Left lobe of liver (tissue), 2 donors: ENCODE measurements at regions not wholly inside any gene's neighbourhood (a gene's known extent, or its start where the extent isn't known, plus 50 kb on each side); places are given as distances from the start of the nearest gene placed in this dataset.
"Not testable (repeated sequence)": the region's sequence is repeated elsewhere in the genome, so short reads cannot be mapped to it uniquely, and the experiment has no call there.

ENCODE experiments used
- ATAC-seq: fragments of 200-7000 bp; cut with Tn5 transposase; one replicate; pipeline ENCODE4 v1.9.1; 2020; ENCODE audit warnings: mild to moderate bottlenecking, moderate library complexity
- DNase-seq: peaks from one replicate; pipeline ENCODE4 v3.0.0-alpha.2; 2020; ENCODE audit warnings: low spot score
- donor health status: DM: no; HTN: no; CAD: no; lungs with moderate emphysema.
- donor health status: DM: no; HTN: yes; CAD: no.

DNA sequence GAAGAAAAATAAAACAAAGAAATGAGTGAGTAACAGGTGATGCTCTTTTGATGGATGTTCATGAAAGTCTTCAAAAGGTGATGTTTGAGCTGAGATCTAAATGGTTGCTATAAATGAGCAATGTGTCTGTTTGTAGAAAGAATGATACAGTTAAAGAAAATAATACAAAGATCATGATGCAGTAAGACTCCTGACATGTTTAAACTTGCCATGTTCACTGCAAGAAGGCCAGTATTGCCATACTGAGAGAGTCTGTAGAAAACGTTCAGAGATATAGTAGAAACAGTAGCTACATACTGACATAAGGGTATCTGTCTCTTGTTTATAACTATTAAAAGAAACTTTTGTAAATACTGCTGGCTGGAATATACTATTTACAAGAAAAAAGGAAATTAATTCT lies 1609.2 kb upstream of the ACO1 start:
- ATAC-seq (no peak), DNase-seq (no peak)

DNA sequence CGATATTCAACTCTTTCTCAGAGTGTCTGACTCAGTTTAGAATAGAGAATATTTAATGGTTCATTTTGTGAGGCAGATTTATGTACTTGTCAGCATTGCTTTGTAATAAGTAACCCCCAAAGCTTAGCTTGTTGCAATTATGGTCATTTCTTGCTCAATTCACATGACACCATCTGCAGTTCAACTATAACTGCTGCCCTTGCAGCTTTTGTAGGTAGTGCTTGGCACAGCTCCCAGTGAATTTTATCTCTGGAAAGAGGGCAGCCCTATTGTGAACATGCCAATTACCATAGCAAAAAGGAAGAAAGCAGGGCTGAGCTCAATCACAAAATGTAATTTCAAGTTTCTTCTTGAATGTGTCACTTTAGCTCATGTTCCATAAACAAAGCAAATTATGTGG lies 1587.7 kb upstream of the ACO1 start:
- DNase-seq (no peak), ATAC-seq (no peak)

DNA sequence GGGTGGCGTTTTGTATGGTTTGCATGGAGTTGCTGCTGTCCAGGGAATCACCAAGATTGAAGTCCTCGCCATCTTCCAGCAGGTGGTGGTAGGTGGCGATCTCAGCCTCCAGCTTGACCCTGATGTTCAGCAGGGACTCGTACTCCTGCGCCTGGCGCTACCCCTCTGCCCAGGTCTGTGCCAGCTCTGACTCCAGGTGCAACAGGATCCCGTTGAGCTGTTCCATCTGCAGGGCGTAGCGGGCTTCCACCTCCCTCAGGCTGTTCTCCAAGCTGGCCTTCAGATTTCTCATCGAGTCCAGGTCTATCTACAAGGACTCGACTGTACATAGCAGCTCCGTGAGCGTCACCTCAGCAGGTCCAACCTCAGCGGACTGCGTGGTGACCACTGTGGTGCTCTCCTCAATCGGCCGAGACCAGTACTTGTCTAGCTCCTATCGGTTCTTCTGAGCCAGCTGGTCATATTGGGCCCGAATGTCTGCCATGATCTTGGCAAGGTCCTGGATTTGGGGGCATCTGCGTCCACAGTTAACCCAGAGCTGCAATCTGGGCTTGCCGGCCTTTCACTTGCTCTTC lies 1584.8 kb upstream of the ACO1 start:
- DNase-seq (no peak), ATAC-seq (no peak)

DNA sequence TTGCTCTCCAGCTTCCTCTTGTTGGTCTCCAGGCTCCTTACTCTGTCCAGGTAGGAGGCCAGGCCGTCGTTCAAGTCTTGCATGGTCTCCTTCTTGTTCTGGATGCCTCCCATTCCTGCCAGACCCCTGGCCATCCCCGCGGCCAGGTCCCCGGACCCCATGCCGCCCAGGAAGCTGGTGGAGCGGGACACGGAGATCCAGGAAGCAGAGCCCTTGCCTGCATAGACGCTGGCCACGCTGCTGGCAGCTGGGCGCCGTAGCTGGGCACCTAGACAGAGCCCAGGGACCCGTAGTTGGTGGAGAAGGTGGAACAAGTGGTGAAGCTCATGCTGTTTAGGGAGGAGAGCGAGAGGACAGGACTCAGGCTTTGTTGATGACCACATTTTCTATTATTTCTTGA lies 1584.0 kb upstream of the ACO1 start:
- ATAC-seq = no peak
- no peak for DNase-seq

DNA sequence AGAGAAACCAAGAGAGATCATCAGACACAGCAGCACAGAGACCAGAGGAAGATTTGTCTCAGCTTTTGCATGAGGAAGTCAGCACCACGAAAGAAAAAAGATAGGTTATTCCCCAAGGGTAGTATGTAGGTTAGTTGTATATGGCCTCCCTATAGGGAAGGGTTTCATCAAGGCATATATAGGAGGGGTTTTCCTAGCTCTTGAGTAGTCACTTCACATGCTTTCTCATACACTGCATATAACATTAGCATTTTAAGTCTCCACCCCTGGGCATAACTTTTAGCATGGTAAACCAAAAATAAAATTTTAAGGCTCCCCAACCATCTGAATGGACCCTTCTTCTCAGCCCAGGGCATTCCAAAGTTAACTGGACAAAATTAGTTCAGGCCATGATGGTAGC lies 1571.6 kb upstream of the ACO1 start:
- ATAC-seq (no peak), DNase-seq (no peak)

DNA sequence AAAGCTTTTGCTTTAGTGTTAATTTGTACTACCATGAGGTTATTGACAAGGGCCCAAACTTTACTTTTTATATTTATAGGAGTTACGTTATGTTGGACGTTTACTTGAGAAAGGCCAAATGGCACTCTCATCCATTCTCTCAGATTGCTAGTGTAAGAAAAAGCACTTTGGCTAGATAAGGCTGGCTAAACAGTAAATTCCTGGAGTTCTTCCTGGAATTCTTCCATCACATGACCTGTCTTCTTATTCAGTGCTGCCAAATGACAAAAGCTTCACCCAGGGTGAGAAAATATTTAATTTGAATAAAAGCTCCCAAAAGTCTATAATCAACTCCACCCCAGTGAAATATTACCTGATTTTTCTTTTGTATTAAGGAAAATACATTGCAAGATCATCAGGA lies 1568.9 kb upstream of the ACO1 start:
- no peak for ATAC-seq

DNA sequence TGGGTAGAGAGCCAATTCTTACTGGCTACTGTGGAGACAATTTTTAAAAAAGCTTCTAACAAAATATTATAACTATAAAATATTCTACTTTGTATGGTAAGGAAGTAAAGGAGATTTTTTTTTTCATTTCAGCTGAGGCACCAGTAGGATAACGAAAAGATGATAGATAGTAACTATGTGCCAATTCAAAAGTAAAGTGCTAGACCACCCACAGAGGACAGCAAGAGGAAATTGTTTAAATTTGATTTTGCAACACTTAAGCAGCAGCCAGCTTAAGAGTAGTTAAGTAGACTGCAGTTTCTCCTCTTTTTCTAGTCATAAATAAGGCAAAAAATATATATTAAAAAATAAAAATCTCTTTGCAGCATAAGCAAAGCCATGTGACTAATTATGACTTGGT lies 1539.3 kb upstream of the ACO1 start:
- DNase-seq = no peak
- no peak for ATAC-seq

More for the DNA sequence above, 1568.9 kb upstream of the ACO1 start:
- no peak for DNase-seq

DNA sequence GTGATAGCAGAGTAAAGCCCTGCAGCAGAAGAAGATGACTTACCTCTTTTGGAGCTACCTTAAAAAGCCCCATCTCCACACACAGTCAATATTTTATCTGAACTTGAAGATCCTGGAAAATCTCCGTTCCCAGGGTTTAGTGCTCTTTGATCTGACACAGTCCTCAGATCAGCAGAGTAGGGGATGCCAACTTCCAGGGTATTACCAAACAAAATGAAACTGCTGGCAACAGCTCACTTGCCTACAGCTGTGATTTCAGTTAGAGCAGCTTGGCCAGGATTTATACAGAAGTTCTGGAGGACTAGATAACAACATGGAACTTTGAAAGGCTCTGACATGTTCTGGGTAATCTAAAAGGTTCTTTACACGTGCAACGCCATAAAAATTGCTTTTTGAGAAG lies 1537.8 kb upstream of the ACO1 start:
- peak; percentile 65 for ATAC-seq
- no peak for DNase-seq

DNA sequence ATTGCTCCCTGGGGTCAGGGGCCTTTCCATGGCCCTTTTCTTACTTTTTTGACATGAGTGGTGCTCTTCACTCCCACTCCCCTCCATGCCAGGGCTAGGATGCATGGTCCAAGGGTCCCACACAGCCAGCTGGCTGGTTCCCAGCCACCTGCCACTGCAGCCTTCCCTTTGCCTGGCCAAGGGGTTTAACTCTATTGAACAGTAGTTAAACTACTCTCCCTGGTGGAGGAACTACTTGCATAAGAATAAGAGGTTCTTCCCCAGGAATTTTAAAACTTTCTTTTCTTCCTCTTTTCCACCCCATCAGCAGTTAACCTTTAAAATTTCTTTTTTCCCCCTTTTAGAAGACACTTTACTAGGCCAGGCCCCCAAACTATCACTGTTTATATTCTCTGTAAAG lies 1532.8 kb upstream of the ACO1 start:
- DNase-seq (no peak), ATAC-seq (no peak)

DNA sequence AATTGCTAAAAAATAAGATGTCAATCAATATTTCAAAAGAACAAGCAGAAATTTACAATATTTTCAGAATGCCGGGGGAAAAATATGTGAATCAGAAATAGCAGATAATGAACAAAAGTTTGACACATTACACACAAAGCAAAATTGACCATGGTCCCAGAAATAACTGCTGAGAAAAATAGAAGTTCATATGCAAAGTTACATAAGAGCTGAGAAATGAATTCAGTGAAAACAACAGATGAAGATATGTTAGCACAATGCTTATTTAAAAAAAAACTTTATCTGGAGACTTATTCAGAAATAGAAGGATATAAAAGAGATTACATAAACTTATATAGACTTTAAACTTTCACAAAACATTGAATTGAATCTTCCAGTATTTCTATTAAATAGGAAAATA lies 1483.7 kb upstream of the ACO1 start:
- ATAC-seq = no peak
- no peak for DNase-seq

DNA sequence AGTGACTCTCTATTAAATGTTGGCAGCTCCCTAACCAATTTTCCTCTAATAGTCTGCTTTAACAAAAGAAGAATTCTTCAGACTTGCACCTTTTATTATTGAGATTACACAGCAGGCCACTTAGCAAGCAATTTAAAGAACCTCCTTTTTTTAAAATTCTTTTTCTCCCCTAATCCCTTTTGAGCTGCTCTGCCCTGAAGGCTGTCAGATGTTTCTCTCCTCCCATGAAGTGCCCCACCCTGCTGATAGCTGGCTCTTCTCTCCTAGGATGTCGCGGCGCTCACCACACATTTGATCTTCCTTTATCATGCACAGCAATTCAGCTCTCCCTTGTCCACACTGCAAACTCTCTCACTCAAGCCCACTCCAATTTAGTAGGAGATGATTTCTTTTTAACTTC lies 1471.1 kb upstream of the ACO1 start:
- DNase-seq (no peak), ATAC-seq (no peak)

DNA sequence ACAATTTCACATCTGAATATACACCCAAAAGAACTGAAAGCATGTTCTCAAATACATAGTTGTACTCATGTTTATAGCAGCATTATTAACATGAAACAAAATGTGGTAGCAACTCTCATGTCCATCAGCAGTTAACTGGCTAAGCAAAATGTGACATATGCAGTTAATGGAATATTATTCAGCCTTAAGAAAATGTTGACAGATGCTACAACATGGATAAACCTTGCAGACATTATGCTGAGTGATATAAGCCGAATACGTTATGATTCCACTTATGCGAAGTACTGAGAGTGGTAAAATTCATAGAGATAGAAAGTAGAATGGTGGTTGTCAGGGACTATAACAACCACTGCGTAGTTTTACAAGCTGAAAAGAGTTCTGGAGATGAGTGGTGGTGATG lies 1469.0 kb upstream of the ACO1 start:
- no peak for ATAC-seq
- DNase-seq = no peak

DNA sequence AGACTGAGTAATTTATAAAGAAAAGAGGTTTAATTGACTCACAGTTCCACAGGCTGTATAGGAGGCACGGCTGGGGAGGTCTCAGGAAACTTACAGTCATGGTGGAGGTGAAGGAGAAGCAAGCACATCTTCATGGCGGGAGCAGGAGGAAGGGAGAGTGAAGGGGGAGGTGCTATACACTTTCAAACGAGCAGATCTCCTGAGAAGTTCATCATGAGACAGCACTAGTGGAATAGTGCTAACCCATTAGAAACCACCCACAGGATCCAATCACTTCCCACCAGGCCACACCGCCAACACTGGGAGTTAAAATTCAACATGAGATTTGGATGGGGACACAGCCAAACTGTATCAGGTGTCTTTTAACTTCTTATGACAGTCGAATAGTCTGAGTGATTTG lies 1459.3 kb upstream of the ACO1 start:
- DNase-seq = no peak
- ATAC-seq = no peak

DNA sequence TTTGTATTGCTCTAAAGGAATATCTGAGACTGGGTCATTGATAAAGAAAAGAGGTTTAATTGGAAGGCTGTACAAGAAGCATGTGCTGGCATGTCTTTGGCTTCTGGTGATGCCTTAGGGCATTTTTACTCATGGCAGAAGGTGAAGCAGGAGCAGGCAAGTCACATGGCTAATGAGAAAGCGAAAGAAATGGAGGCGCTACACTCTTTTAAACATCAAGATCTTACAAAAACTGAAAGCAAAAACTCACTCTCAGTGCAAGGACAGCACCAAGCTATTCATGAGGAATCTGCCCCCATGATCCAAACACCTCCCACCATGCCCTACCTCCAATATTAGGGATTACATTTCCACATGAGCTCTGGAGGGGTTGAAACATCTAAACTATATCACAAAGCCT lies 1458.8 kb upstream of the ACO1 start:
- ATAC-seq = no peak
- DNase-seq = no peak

DNA sequence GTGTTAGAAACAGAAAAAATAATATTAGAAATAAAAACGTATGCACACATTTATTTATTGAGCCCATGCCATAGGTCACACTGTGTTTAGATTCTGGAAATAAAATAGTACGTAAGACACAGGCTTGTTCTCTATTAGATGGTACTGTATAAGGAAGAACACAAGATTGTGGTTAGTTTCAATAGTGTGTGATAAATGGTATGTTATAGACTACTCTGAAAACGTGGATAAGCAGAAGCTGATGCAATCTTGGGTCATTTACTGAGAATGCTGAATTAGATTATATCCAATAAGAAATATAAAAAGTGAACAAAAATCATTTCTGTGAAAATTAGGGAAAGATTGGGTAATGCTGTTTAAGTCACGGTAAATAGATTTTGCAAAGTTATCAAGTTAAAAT lies 1456.4 kb upstream of the ACO1 start:
- no peak for DNase-seq
- no peak for ATAC-seq

DNA sequence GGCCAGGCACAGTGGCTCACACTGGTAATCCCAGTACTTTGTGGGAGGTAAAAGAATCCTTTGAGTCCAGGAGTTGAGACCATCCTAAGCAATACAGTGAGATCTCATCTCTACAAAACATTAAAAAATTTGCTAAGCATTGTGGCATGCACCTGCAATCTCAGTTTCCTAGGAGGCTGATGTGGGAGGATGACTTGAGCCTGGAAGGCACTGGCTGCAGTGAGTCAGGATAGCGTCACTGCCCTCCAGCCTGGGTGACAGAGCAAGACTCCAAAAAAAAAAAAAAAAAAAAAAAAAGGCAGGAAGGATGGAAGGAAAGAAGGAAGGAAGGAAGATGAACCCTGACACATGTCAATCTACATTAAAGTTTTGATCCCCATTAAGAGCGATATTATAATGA lies 1452.2 kb upstream of the ACO1 start:
- ATAC-seq = no peak
- no peak for DNase-seq

DNA sequence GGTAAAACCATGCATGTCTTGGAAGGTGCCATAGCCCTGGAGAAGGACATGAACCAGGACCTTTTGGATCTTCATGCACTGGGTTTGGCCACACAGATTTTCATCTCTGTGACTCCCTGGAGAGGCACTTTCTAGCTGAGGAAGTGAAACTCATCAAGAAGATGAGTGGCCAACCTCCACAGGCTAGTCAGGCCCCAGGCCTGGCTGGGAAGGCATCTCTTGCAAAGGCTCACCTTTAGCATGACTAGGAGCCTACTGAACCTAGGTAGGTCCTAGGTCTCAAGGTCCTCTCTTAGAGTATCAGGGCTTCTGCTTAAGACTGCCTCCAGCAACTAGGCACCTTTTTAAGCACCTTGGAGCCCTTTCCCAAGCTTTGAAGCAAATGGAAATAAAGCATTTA lies 1448.7 kb upstream of the ACO1 start:
- no peak for DNase-seq
- ATAC-seq = no peak

DNA sequence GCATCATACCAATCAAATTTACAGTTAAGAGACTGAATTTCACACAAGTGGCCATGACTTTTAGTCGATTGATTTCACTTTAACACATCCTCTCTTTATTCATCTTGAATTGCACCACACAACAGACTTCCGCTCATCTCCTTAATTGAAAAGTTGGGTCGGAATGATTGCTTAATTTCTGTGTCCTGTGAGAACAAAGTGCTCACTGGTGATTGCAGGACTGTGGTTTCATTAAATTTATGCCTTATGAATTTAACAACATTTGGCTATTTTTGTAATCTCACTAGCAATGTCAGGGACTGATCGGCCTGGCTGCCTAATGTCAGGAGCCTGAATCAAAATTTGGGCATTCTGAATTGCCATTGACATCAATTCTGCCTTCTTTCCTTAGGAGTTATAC lies 1447.3 kb upstream of the ACO1 start:
- DNase-seq = no peak

DNA sequence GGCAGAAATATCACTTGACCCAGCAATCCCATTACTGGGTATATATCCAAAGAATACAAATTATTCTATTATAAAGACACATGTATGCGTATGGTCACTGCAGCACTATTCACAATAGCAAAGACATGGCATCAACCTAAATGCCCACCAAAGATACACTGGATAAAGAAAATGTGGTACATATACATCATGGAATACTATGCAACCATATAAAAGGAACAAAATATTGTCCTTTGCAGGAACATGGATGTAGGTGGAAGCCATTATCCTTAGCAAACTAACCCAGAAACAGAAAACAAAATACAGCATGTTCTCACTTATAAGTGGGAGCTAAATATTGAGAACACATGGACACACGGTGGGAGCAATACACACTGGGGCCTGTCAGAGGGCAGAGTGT lies 1441.6 kb upstream of the ACO1 start:
- not testable (repeated sequence) for ATAC-seq, DNase-seq

More for the DNA sequence above, 1447.3 kb upstream of the ACO1 start:
- ATAC-seq = no peak

DNA sequence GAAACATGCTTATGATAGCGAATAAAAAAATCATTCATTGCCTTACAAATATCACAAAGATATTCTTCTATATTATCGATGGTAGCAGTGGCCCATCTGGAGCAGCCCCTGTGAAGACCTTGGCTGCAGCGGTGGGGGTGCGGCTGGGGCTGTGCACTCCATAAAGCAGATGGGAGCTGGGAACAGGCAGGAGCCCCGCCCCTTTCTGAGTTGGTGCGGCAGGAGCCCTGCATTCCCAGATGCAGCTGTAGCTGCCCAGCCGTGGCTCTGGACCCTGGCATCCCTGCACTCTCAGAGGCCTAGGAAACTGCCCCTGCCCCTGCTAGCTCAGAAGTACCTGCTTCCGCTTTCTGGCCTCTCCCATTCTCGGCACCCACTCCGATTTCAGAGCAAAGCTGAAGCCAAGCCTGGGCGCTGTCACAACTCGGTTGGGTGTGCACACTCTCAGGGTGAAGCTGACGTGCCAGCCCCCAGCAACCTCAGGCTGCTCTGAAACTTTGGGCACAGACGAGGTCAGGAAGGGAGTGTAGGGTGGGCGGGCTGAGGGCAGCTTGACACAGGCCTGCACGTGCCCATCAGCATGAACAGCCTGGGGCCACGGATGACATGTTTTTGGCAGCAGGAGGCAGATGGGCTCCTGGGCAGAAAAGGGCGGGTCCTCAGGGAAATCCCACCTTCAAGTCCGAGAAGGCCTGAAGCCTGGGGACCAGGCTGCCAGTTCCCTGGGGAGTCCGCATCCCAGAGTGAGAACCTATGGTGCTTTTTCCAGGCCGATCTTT lies 1440.8 kb upstream of the ACO1 start:
- ATAC-seq (no peak), DNase-seq (no peak)

DNA sequence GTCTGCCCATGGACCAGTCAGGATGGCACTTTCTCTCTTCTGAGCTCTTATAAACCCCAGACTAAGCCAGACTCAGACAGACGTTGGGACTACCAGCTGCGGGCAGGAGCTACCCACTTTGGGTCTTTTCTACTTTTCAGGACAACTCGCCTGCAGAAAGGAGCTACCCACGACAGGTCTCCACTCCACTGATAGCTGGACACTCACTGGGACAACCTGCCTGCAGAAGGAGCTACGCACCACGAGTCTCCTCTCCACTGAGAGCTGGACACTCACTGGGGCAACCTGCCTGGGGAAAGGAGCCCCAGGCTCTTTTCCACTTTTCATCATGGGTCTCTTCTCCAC lies 1440.2 kb upstream of the ACO1 start:
- ATAC-seq = no peak
- DNase-seq = no peak

DNA sequence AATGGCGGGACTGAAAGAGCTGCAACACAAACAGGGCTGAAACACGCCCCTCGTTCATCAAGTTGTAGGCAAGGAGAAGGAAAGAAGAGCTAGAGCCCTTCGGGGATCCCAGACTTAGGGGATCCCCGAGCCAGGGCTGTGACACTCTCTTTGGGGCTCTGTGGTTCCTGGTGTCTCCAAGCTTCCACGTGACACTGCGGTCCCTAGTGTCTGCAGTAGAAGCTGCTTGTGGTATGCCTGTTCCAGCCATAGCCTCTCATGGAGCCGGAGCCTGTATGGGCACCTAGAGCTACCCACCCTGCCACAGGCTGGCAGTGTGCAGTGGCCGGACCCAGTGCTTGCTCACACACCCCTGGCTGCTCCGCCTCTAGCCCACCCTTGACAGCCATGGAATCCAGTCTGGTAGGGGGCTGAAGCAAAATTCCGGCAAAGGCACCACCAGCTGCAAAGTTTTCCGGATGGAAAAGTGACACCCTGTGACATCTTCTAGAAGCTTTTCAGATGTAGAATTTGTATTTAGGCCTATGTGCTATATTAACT lies 1439.6 kb upstream of the ACO1 start:
- DNase-seq (no peak), ATAC-seq (no peak)

DNA sequence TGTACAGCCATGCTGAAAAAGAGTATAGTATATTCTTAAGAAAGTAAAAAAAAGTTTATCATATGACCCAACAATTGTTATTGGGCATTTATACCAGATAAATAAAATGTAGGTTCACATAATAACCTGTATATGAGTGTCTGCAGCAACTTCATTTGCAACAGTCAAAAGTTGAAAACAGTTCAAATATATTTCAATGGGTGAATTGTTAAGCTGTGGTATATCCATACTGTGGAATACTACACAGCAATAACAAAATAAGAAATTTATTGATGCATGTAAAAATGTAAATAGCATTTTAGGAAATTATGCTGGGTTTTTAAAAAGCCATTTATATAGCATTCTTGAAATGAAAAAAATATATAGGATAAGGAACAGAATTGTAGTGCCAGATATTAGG lies 1420.1 kb upstream of the ACO1 start:
- DNase-seq = no peak
- ATAC-seq = no peak
